CD1c-positive myeloid dendritic cell (primary cell): ENCODE measurements at regions not wholly inside any gene's neighbourhood (a gene's known extent, or its start where the extent isn't known, plus 50 kb on each side); places are given as distances from the start of the nearest gene placed in this dataset.

ENCODE experiments used
- DNase-seq: peaks from one replicate; pipeline ENCODE4 v3.0.0-alpha.2; 2016; ENCODE audit errors: extremely low spot score

- DNase-seq = no peak
Measured at GRCh38 chr11:69393178-69393832, 88.2 kb upstream of the LINC01488 start.

- no peak for DNase-seq
Measured at GRCh38 chr11:69393865-69394233, 87.6 kb upstream of the LINC01488 start.

GRCh38 chr11:69394234-69394868, 87.1 kb upstream of the LINC01488 start:
- no peak for DNase-seq

DNA sequence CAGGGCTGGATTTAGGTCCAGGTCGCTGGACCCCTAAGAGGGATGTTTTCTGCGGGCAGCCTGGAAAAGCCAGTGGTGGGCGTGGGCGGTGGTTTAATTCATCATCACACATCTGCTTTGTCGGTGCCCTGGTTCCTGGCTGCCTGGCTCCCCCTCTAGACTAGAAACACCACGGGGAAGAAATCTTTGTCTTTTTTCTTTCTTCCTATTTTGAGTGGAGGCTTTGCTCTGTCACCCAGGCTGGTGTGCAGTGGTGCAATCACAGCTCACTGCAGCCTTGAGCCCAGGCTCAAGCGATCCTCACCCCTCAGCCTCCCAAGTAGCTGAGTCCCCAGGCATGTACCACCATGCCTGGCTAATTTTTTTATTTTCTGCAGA, 86.6 kb upstream of the LINC01488 start:
- peak; percentile 37 for DNase-seq

GRCh38 chr11:69395287-69395686, 86.2 kb upstream of the LINC01488 start:
- no peak for DNase-seq

- DNase-seq = no peak
Measured at GRCh38 chr11:69396051-69396947, 85.2 kb upstream of the LINC01488 start.

DNA sequence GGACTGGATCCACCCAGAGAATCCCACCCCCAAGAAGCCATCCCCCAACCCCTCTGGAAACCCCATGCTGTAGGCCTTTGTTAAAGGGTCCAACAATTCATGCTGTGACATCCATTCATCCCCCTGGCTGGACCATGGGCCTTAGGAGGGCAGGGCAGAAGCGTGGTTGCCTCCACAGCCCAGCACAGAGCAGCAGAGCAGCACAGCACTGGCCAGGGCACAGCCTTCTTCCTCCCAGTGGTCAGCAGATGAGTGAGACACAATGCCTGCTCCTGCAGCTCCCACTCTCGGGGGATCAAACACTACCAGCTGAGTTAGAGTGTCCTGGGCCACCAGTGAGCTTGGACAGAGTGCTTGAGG, 84.5 kb upstream of the LINC01488 start:
- no peak for DNase-seq

DNA sequence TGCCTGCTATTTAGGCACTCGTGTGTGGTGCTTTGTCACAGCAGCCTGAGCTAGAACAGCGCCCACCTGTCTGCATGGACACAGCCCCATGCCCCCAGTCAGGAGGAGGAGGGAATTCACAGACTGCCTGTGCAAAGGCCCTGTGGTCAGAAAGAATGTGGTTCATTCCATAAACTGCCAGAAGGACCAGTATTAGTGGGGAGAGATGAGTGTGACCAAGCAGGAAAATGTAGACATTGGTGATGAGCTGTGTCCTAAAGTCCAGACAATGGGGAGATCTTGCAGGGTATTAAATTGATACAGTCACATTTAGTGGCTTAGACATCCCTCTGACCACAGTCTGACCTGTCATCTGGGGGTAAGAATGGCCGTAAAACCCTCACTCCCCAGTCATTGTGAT, 83.7 kb upstream of the LINC01488 start:
- no peak for DNase-seq

GRCh38 chr11:69398529-69399492, 82.7 kb upstream of the LINC01488 start:
- no peak for DNase-seq

- no peak for DNase-seq
Measured at GRCh38 chr11:69400140-69400539, 81.3 kb upstream of the LINC01488 start.

- DNase-seq = no peak
Measured at GRCh38 chr11:69400771-69401590, 80.5 kb upstream of the LINC01488 start.

GRCh38 chr11:69401715-69402114, 79.7 kb upstream of the LINC01488 start:
- DNase-seq = no peak

DNA sequence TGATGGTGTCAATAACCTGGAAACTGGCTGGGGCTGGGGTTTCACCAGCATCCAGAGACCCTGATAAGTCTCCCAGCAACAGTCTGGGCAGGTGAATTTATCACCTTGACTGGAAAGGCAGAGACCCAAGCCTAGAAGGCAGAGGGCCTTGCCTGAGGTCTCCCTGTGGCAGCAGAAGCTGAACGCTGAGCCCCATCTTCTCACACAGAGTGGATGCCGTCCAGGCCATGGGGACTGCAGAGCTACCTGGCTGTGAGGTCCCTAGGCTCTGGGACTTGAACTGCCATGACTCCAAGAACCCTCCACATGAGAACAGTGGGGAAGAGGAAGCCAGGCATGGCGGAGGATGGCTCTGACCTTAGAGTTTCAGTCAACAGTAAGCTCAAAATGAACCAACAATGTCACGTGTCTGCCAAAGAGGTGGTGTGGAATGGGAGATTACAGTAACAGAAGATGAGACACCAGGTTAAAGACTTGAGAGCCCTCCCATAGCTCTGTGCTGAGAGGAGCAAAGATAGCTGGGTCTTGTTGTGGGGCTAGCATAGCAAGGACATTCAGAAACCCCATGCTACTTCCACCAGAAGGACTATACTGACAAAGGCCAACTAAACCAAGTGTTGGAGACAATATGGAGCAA, 79.1 kb upstream of the LINC01488 start:
- no peak for DNase-seq

- DNase-seq = no peak
Measured at GRCh38 chr11:69403556-69404215, 77.8 kb upstream of the LINC01488 start.

DNA sequence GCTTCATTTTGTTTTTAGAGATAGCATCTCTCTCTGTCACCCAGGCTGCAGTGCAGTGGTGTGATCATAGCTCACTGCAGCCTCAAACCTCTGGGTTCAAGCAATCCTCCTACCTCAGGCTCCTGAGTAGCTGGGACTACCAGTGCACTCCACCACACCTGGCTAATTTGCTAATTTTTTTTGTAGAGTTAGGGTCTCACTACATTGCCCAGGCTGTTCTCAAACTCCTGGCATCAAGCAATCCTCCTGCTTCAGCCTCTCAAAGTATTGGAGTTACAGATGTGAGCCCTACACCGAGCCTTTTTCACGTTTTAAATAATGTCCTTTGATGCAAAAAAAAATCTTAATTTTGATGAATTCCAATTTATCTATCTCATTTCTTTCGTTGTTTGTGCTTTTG, 75.4 kb upstream of the LINC01488 start:
- DNase-seq = no peak

- DNase-seq = no peak
Measured at GRCh38 chr11:69409812-69410645, 71.4 kb upstream of the LINC01488 start.

DNA sequence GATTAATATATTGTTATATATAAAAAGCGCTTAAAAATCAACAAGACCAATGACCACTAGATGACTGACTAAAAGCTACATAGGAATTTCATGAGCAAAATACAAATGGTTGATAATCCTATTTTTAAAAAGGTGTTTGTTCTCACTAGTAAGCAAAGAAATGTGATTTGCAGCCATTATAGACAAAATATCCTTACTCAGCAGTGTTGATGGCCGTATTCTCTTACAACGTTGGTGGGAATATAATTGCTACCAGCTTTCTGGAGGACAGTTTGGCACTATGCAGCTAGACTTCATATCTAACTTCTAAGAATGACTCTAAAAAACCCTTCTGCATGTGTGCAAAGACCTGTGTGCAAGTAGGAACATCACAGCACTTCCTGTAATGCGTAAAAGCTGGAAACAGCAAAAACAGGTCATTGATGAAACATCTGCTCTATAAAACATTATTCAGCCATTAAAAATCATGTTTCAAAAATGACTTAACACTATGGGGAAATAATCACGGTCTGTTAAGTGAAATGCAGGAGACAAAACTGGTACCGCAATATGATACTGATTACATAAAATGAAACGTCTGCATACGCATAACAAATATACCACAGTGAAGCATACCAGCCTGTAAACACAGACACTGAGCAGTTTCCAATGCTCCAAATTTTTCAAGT, 70.1 kb upstream of the LINC01488 start:
- no peak for DNase-seq

DNA sequence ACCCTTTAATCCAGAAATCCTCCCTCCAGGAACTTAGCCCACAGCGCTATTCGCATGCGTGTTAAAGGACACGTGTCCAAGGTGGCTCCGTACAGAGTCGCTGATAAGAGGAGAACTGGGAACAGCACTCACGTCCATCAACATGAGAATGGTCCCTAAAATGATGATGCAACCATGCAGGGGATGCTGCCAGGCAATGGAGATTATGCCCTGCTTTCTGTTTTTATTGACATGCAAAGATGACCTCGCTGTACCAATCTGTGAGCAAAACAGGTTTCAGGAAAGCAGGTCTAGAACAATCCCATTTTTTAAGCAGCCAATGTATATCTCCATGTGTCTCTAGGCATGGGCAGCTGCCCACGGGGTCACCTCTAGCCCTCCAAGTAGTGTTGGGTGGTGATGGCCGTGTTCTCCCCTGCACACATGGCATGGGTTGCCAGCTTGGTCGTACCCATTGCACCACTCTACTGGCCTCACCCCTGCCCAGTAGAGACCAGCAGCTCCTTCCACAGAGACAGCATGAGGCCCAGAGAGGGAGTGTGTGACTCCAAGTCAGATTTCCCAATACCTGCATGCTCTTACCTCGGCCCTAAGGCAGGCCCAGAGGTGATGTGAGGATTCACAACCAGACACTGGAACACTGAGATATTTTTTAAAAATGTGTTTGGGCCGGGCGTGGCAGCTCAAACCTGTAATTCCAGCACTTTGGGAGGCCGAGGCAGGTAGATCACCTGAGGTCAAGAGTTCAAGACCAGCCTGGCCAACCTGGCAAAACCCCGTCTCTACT, 68.3 kb upstream of the LINC01488 start:
- DNase-seq = no peak
